ENCODE measurements at regions not wholly inside any gene's neighbourhood (a gene's known extent, or its start where the extent isn't known, plus 50 kb on each side); places are given as distances from the start of the nearest gene placed in this dataset.

GRCh38 chr2:58484629-58485028 is 243.5 kb upstream of the FANCL start:
- H2AFZ ChIP-seq (ENCODE audit: control insufficient read depth, low read depth, low read length) = no peak overlapping the region
- no peaks in the 10 kb centered on the region for H3K27me3 ChIP-seq (replicated peaks in 1 of 2; ENCODE audit: control insufficient read depth in 2 of 2, insufficient read depth in 2 of 2, low read length in 1 of 2)
- ChIA-PET POLR2A (no interaction called here), RAD21 (ENCODE audit: unreplicated experiment) (no interaction called here), CTCF (no interaction called here), SMC1A (ENCODE audit: uncharacterized antibody, unreplicated experiment) (no interaction called here)
- no peak overlapping the region for H3K4me2 ChIP-seq (ENCODE audit: control insufficient read depth, insufficient read depth)
- DNase-seq (ENCODE audit: low read depth, low spot score) (no peak), ATAC-seq (no peak), FAIRE-seq (no peak)
- no peaks in the 10 kb centered on the region for H3K4me1 ChIP-seq (ENCODE audit: control insufficient read depth, insufficient read depth, low read length)
- no peaks in the 10 kb centered on the region for H3K9me3 ChIP-seq (replicated peaks; ENCODE audit: control insufficient read depth, insufficient read depth, low read length)
- intact Hi-C loops (cut with micrococcal nuclease; ENCODE audit: unreplicated experiment) = no loop called here
- BruUV-seq (replicated peaks) = no TSS peak
- H4K20me1 ChIP-seq (ENCODE audit: control insufficient read depth, insufficient read depth) = no peaks in the 10 kb centered on the region
- in situ Hi-C loops (cut with MboI) = no loop called here
- no peaks in the 10 kb centered on the region for H3K79me2 ChIP-seq (ENCODE audit: control insufficient read depth, insufficient read depth, low read length)
- no peak overlapping the region for H3K27ac ChIP-seq (ENCODE audit: control insufficient read depth, insufficient read depth)
- no peak overlapping the region for H3K4me3 ChIP-seq
- WGBS (ENCODE audit: insufficient coverage, insufficient replicate concordance, low lambda C conversion rate, missing lambda C conversion rate) = 37% methylated on average over 4 of the region's 4 CpGs
- H3K9ac ChIP-seq (ENCODE audit: control insufficient read depth, insufficient read depth, low read length) = no peak overlapping the region
- TF ChIP-seq ESRRA (IDR thresholded peaks at IDR 0.05; ENCODE audit: low read length) = no peak
- H3K36me3 ChIP-seq (ENCODE audit: control insufficient read depth in 2 of 2, insufficient read depth in 2 of 2, low read length in 1 of 2) = no peaks in the 10 kb centered on the region

- ChIA-PET CTCF (no interaction called here), POLR2A (no interaction called here), SMC1A (ENCODE audit: uncharacterized antibody, unreplicated experiment) (no interaction called here), RAD21 (ENCODE audit: unreplicated experiment) (no interaction called here)
- H3K27me3 ChIP-seq (replicated peaks in 1 of 2; ENCODE audit: control insufficient read depth in 2 of 2, insufficient read depth in 2 of 2, low read length in 1 of 2) = no peaks in the 10 kb centered on the region
- H3K9ac ChIP-seq (ENCODE audit: control insufficient read depth, insufficient read depth, low read length) = no peak overlapping the region
- no peaks in the 10 kb centered on the region for H4K20me1 ChIP-seq (ENCODE audit: control insufficient read depth, insufficient read depth)
- H3K27ac ChIP-seq (ENCODE audit: control insufficient read depth, insufficient read depth) = no peak overlapping the region
- BruUV-seq (replicated peaks) = no TSS peak
- in situ Hi-C loops (cut with MboI) = no loop called here
- no peaks in the 10 kb centered on the region for H3K4me1 ChIP-seq (ENCODE audit: control insufficient read depth, insufficient read depth, low read length)
- no peaks in the 10 kb centered on the region for H3K9me3 ChIP-seq (replicated peaks; ENCODE audit: control insufficient read depth, insufficient read depth, low read length)
- no peak overlapping the region for H3K4me3 ChIP-seq
- intact Hi-C loops (cut with micrococcal nuclease; ENCODE audit: unreplicated experiment) = no loop called here
- 0% methylated on average over 1 of the region's 1 CpG for WGBS (ENCODE audit: insufficient coverage, insufficient replicate concordance, low lambda C conversion rate, missing lambda C conversion rate)
- DNase-seq (ENCODE audit: low read depth, low spot score) (no peak), FAIRE-seq (no peak), ATAC-seq (no peak)
- H3K36me3 ChIP-seq (ENCODE audit: control insufficient read depth in 2 of 2, insufficient read depth in 2 of 2, low read length in 1 of 2) = no peaks in the 10 kb centered on the region
- H3K79me2 ChIP-seq (ENCODE audit: control insufficient read depth, insufficient read depth, low read length) = no peaks in the 10 kb centered on the region
- H2AFZ ChIP-seq (ENCODE audit: control insufficient read depth, low read depth, low read length) = no peak overlapping the region
- H3K4me2 ChIP-seq (ENCODE audit: control insufficient read depth, insufficient read depth) = no peak overlapping the region
- no peak for TF ChIP-seq NRF1 (conservative IDR thresholded peaks at IDR 0.05; ENCODE audit: low read depth, low read length)
- no peak for TF ChIP-seq ZBTB4 (CRISPR knock-in tag; IDR thresholded peaks at IDR 0.05)
- TF ChIP-seq MXI1 (IDR thresholded peaks at IDR 0.05; ENCODE audit: low read depth, low read length) = no peak
- TF ChIP-seq KDM1A (IDR thresholded peaks at IDR 0.05; ENCODE audit: borderline replicate concordance) = no peak
- TF ChIP-seq CEBPZ (IDR thresholded peaks at IDR 0.05; ENCODE audit: low read depth, low read length) = no peak
- no peak for TF ChIP-seq ZNF592 (IDR thresholded peaks at IDR 0.05)
These were observed 243.1 kb upstream of the FANCL start for GRCh38 chr2:58484221-58484620.

Data from GM12878 (cell line).